Type B pancreatic cell (in vitro differentiated cells): ENCODE measurements at regions not wholly inside any gene's neighbourhood (a gene's known extent, or its start where the extent isn't known, plus 50 kb on each side); places are given as distances from the start of the nearest gene placed in this dataset.
"Not testable (repeated sequence)": the region's sequence is repeated elsewhere in the genome, so short reads cannot be mapped to it uniquely, and the experiment has no call there.

ENCODE experiments used
- DNase-seq: peaks from one replicate; pipeline ENCODE4 v3.0.0; 2021; ENCODE audit warnings: mixed read lengths; ENCODE audit not compliant: unreplicated experiment; ENCODE audit errors: extremely low spot score
- H3K27ac Mint-ChIP-seq: 2 replicates; pipeline ENCODE4 v1.8.0; 2021; ENCODE audit warnings: mild to moderate bottlenecking, mixed read lengths
- H3K27me3 Mint-ChIP-seq: 2 replicates; pipeline ENCODE4 v1.8.0; 2021; ENCODE audit warnings: mixed read lengths
- H3K36me3 Mint-ChIP-seq: 2 replicates; pipeline ENCODE4 v1.8.0; 2021; ENCODE audit warnings: mixed read lengths
- H3K4me1 Mint-ChIP-seq: one replicate; pipeline ENCODE4 v1.8.0; 2021; ENCODE audit warnings: mixed read lengths; ENCODE audit not compliant: unreplicated experiment
- H3K4me3 Mint-ChIP-seq: 2 replicates; pipeline ENCODE4 v1.8.0; 2021; ENCODE audit warnings: mild to moderate bottlenecking, mixed read lengths
- H3K9me3 Mint-ChIP-seq: 2 replicates; pipeline ENCODE4 v1.8.0; 2021; ENCODE audit warnings: mixed read lengths
- TF ChIP-seq, protein P1 (sequence below): fragments of 200-600 bp; sonication (generic); conservative IDR thresholded peaks from 2 replicates; pipeline ENCODE4 v1.5.0; 2021; ENCODE audit warnings: antibody characterized with exemption, mild to moderate bottlenecking

DNA sequence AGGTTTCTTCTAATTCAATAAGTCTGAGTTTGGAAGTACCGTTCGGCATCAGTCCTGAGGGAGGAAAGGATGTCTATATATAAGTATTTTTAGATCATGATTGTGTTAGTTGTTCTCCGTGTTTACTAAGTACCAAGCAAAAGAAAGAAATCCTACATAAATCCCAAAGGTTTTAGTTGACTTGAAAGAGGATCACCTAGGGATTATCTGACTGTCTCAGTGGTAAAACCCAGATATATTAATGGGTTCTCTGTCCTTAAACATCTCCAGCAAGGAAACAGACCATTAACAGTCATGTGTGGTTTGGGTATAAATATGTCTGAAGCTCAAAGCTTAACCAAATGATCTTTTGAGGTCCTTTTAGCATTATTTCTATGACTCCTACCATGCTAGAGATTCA, 207.1 kb upstream of the RASGEF1B start:
- Mint-ChIP-seq H3K36me3 (no peaks in the 10 kb centered on the region), H3K4me1 (peaks cover 22% of the 10 kb centered on the region), H3K9me3 (no peaks in the 10 kb centered on the region), H3K4me3 (no peak overlapping the region), H3K27me3 (peaks cover 12% of the 10 kb centered on the region), H3K27ac (no peak overlapping the region)
- TF ChIP-seq, protein P1, sequence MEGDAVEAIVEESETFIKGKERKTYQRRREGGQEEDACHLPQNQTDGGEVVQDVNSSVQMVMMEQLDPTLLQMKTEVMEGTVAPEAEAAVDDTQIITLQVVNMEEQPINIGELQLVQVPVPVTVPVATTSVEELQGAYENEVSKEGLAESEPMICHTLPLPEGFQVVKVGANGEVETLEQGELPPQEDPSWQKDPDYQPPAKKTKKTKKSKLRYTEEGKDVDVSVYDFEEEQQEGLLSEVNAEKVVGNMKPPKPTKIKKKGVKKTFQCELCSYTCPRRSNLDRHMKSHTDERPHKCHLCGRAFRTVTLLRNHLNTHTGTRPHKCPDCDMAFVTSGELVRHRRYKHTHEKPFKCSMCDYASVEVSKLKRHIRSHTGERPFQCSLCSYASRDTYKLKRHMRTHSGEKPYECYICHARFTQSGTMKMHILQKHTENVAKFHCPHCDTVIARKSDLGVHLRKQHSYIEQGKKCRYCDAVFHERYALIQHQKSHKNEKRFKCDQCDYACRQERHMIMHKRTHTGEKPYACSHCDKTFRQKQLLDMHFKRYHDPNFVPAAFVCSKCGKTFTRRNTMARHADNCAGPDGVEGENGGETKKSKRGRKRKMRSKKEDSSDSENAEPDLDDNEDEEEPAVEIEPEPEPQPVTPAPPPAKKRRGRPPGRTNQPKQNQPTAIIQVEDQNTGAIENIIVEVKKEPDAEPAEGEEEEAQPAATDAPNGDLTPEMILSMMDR, result no peak
- no peak for DNase-seq

DNA sequence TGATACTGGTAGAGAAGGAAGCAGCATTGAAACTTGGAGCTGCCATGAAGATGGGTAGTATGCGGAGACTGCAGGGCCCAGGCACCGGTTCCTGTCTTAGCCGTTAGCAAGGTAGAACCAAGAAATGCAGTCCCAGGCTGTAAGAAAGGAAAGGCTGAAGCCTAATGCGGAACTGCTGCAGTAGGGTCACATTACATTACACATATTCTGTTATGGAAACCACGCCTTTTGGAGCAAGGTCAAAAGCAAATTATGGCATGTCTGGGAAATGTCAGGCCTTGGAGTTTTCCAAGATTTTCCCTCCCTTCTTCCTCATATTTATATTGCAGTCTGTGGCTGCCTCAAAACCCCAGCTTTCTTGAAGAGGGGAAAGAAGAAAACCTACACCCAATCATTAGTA, 204.8 kb upstream of the RASGEF1B start:
- no peak for DNase-seq
- TF ChIP-seq, protein P1, result no peak
- H3K36me3 Mint-ChIP-seq, result no peaks in the 10 kb centered on the region
- peaks cover 22% of the 10 kb centered on the region for H3K4me1 Mint-ChIP-seq
- no peaks in the 10 kb centered on the region for H3K9me3 Mint-ChIP-seq
- H3K27me3 Mint-ChIP-seq, result peaks cover 15% of the 10 kb centered on the region
- H3K4me3 Mint-ChIP-seq, result no peak overlapping the region
- no peak overlapping the region for H3K27ac Mint-ChIP-seq

DNA sequence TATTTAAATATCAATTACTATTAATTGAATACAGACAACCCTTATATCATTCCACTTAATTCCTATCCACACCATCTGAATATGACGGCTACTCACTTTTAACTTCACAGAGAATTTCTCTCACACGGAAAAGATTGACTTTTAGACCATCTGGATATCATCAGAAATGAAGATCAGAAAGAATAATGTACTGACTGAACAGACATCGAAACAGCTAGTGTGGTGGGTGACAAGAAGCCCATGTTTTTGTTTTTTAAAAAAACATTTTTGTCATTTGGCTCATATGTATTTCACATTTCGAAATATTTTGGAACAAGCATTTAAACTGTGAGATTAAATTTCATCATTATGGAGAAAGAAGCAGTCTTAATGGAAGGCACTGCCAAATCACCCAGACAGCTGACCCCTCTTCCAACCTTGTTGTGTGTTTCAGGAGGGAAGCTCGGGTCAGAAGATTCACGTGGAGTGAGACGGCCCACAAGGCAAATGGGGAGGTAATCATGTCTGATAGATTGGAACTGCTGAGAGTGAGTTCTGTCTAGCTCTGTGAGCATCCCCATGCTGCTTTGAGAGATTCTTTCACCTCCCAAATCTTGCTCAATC, 204.2 kb upstream of the RASGEF1B start:
- no peaks in the 10 kb centered on the region for H3K36me3 Mint-ChIP-seq
- TF ChIP-seq, protein P1, result no peak
- no peak for DNase-seq
- peaks cover 15% of the 10 kb centered on the region for H3K27me3 Mint-ChIP-seq
- H3K9me3 Mint-ChIP-seq, result no peaks in the 10 kb centered on the region
- H3K27ac Mint-ChIP-seq, result no peak overlapping the region
- H3K4me3 Mint-ChIP-seq, result no peak overlapping the region
- peaks cover 22% of the 10 kb centered on the region for H3K4me1 Mint-ChIP-seq

DNA sequence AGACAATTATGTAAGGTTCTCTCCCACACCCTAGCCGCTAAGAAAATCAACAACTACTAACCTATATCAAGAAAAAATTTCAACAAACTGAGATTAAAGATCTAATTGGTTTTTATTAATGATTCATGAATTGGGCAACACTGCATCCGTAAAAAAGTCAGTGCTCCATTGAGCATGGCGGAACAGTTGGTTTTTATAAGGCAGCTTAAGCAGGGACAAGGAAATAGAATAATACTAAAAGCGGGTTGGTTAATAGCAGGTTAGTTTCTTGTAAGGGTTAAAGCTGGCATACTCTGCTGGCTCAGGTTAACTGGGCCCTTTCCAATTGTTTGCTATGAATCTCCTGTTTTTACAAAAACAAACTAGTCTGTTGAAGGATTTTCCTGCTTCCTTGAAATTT, 202.3 kb upstream of the RASGEF1B start:
- H3K4me3 Mint-ChIP-seq, result no peak overlapping the region
- peaks cover 6% of the 10 kb centered on the region for H3K27me3 Mint-ChIP-seq
- no peak overlapping the region for H3K27ac Mint-ChIP-seq
- peaks cover 18% of the 10 kb centered on the region for H3K4me1 Mint-ChIP-seq
- no peaks in the 10 kb centered on the region for H3K9me3 Mint-ChIP-seq
- no peak for DNase-seq
- TF ChIP-seq, protein P1, result no peak
- H3K36me3 Mint-ChIP-seq, result no peaks in the 10 kb centered on the region

DNA sequence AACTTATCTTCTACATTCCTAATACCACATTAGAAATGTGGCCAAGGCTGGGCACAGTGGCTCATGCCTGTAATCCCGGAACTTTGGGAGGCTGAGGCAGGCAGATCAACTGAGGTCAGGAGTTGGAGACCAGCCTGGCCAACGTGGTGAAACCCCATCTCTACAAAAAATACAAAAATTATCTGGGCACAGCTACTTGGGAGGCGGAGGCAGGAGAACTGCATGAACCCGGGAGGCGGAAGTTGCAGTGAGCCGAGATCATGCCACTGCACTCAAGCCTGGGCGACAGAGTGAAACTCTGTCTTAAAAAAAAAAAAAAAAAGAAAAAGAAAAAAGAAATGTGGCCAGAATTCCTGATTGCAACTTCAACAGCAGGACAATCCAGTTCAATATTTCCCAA, 196.6 kb upstream of the RASGEF1B start:
- H3K27me3 Mint-ChIP-seq, H3K27ac Mint-ChIP-seq, H3K4me3 Mint-ChIP-seq, H3K36me3 Mint-ChIP-seq, H3K9me3 Mint-ChIP-seq, DNase-seq: not testable (repeated sequence)
- peaks cover 17% of the 10 kb centered on the region for H3K4me1 Mint-ChIP-seq

DNA sequence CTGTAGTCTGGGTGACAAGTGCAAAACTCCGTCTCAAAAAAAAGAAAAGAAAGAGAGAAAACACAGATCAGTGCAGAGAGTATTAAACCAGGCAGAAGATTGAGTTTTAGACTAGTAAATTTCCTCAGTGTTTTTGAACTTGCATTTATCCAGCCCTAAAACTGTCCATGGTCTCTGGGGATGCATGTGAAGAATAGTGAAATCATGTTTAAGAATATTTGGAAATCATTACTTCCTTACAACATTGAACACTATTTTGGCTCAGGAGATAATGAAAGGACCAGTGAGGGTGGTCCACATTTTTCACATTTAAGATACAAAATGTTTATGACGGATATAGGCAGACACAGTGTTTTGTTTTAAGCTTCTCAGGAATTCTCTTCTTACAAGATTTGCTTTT, 195.8 kb upstream of the RASGEF1B start:
- peaks cover 17% of the 10 kb centered on the region for H3K4me1 Mint-ChIP-seq
- no peaks in the 10 kb centered on the region for H3K9me3 Mint-ChIP-seq
- TF ChIP-seq, protein P1, result no peak
- H3K4me3 Mint-ChIP-seq, result no peak overlapping the region
- DNase-seq, result no peak
- H3K27ac Mint-ChIP-seq, result no peak overlapping the region
- H3K27me3 Mint-ChIP-seq, result no peaks in the 10 kb centered on the region
- no peaks in the 10 kb centered on the region for H3K36me3 Mint-ChIP-seq
